Muscle layer of duodenum (tissue), 2 donors: ENCODE measurements at regions not wholly inside any gene's neighbourhood (a gene's known extent, or its start where the extent isn't known, plus 50 kb on each side); places are given as distances from the start of the nearest gene placed in this dataset.

Source experiments
- H3K27ac ChIP-seq: one replicate; pipeline ENCODE4 v1.7.0; 2013; ENCODE audit warnings: mild to moderate bottlenecking, low read length
- H3K27me3 ChIP-seq: one replicate; pipeline ENCODE4 v1.7.0; 2013; ENCODE audit warnings: low read depth, mild to moderate bottlenecking, control low read depth, low read length
- H3K36me3 ChIP-seq, 2 donors: one replicate each; pipeline ENCODE4 v1.7.0; 2013; ENCODE audit warnings: low read length in 2 of 2, control low read depth in 1 of 2, mild to moderate bottlenecking in 1 of 2; ENCODE audit not compliant: insufficient read depth in 2 of 2, control insufficient read depth in 1 of 2
- H3K4me1 ChIP-seq, 2 donors: one replicate each; pipeline ENCODE4 v1.7.0; 2013; ENCODE audit warnings: low read length in 2 of 2, mild to moderate bottlenecking in 2 of 2, control low read depth in 1 of 2, moderate library complexity in 1 of 2; ENCODE audit not compliant: insufficient read depth in 2 of 2, control insufficient read depth in 1 of 2
- H3K4me3 ChIP-seq, 2 donors: one replicate each; pipeline ENCODE4 v1.7.0; 2013; ENCODE audit warnings: low read length in 2 of 2, low read depth in 1 of 2, mild to moderate bottlenecking in 1 of 2
- H3K9me3 ChIP-seq, 2 donors: one replicate each; pipeline ENCODE4 v1.7.0; 2013; ENCODE audit warnings: low read length in 2 of 2, control low read depth in 1 of 2, mild to moderate bottlenecking in 1 of 2; ENCODE audit not compliant: control insufficient read depth in 1 of 2
- donor health status: healthy.

DNA sequence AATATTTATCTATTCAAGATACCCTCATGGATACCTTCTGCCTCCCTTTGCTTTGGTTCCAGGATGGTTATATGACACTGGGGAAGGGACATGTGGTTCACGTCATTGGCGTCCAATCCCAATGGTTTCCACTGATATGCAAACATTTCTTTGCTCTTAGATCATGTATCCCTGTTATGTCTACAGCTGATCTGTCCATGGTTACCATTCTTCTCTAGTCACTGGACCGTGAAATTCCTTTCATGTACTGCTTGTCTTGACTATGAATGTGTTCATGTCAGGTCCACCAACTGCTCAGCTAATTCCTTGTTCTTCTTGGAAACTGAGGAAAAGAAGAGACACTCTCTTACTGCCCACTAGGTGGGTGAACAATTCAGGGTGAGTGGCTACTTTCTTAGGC, 391.1 kb upstream of the ZNF608 start:
- Histone ChIP-seq H3K36me3 (no peaks in the 10 kb centered on the region), H3K4me3 (no peak overlapping the region), H3K9me3 (no peaks in the 10 kb centered on the region), H3K27me3 (no peaks in the 10 kb centered on the region), H3K27ac (no peak overlapping the region), H3K4me1 (no peaks in the 10 kb centered on the region)

- Histone ChIP-seq H3K4me3 (no peak overlapping the region), H3K9me3 (no peaks in the 10 kb centered on the region), H3K27ac (no peak overlapping the region), H3K36me3 (no peaks in the 10 kb centered on the region), H3K4me1 (no peaks in the 10 kb centered on the region), H3K27me3 (no peaks in the 10 kb centered on the region)
Observed at GRCh38 chr5:125138266-125138665, 391.8 kb upstream of the ZNF608 start.

DNA sequence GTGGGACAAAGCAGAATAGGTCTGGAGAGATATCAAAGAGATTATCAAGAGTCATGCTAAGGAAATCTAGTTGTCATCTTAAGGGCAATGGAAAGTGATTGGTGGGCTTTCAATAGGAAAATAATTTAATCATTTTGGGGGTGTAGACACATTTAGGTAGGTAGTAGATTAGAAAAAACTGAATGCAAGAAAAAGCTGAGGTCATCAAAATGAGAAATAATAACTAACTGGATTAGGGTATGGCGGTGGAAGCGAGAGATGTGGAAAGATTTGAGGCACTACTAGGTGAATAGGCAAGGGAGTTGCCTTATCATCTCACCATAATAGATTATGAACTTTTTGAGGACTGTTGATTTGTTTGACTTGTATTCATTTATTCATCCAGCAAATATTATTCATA, 393.2 kb upstream of the ZNF608 start:
- no peaks in the 10 kb centered on the region for H3K36me3 ChIP-seq
- H3K27me3 ChIP-seq, result no peaks in the 10 kb centered on the region
- H3K27ac ChIP-seq, result no peak overlapping the region
- no peaks in the 10 kb centered on the region for H3K9me3 ChIP-seq
- H3K4me1 ChIP-seq, result no peaks in the 10 kb centered on the region
- no peak overlapping the region for H3K4me3 ChIP-seq

GRCh38 chr5:125140220-125140619, 393.8 kb upstream of the ZNF608 start:
- no peaks in the 10 kb centered on the region for H3K27me3 ChIP-seq
- H3K4me1 ChIP-seq, result no peaks in the 10 kb centered on the region
- H3K36me3 ChIP-seq, result no peaks in the 10 kb centered on the region
- no peaks in the 10 kb centered on the region for H3K9me3 ChIP-seq
- no peak overlapping the region for H3K4me3 ChIP-seq
- no peak overlapping the region for H3K27ac ChIP-seq

GRCh38 chr5:125140855-125141254, 394.4 kb upstream of the ZNF608 start:
- H3K36me3 ChIP-seq, result no peaks in the 10 kb centered on the region
- no peaks in the 10 kb centered on the region for H3K9me3 ChIP-seq
- H3K4me3 ChIP-seq, result no peak overlapping the region
- no peaks in the 10 kb centered on the region for H3K4me1 ChIP-seq
- H3K27me3 ChIP-seq, result no peaks in the 10 kb centered on the region
- H3K27ac ChIP-seq, result no peak overlapping the region

- Histone ChIP-seq H3K36me3 (no peaks in the 10 kb centered on the region), H3K9me3 (no peaks in the 10 kb centered on the region), H3K27ac (no peak overlapping the region), H3K4me3 (no peak overlapping the region), H3K27me3 (no peaks in the 10 kb centered on the region), H3K4me1 (no peaks in the 10 kb centered on the region)
Observed at GRCh38 chr5:125142458-125142857, 396.0 kb upstream of the ZNF608 start.

- Histone ChIP-seq H3K4me1 (no peaks in the 10 kb centered on the region), H3K9me3 (no peaks in the 10 kb centered on the region), H3K36me3 (no peaks in the 10 kb centered on the region), H3K27ac (no peak overlapping the region), H3K27me3 (no peaks in the 10 kb centered on the region), H3K4me3 (no peak overlapping the region)
Observed at GRCh38 chr5:125143011-125143410, 396.6 kb upstream of the ZNF608 start.

DNA sequence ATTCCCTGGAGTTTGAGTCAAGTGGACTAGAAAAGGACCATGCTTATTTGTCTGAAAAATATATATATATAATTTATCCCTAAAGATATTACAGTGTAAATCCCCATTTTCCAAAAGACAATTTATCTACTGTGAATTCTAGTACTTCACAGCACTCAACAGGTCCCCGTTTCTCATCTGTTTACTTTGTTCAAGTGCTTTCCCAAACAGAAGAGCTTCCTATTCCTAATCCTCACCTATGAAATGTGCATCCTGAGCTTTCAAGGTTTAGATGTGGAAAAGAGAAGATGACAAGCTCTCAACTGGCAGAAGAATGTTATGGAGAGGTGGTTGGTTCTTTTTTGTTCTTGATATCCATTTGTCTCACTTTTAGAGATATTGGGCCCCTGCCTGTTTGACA, 401.6 kb upstream of the ZNF608 start:
- peaks cover 0 to 7% of the 10 kb centered on the region in 2 donors for H3K4me1 ChIP-seq
- H3K9me3 ChIP-seq, result no peaks in the 10 kb centered on the region
- H3K27ac ChIP-seq, result no peak overlapping the region
- H3K36me3 ChIP-seq, result no peaks in the 10 kb centered on the region
- H3K27me3 ChIP-seq, result no peaks in the 10 kb centered on the region
- no peak overlapping the region for H3K4me3 ChIP-seq

DNA sequence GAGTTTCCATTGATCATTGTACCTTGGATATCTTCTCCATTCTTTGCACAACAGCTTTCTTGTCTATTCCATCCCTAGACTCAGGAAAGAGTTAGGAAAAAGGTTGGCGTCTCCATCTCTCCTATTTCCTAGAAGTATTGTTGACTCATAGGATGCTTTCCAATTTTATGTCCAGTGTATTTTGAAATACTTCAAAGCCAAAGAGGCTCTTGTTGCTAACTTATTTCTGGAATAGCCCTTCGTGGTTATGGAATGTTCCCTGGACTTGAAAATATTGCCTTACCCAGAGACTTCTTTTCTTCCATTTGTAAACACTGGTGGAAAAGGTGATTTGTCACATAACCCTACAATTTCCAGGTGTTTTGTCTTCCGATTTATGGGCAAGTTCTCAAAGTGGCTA, 402.3 kb upstream of the ZNF608 start:
- H3K36me3 ChIP-seq, result no peaks in the 10 kb centered on the region
- H3K27ac ChIP-seq, result no peak overlapping the region
- H3K4me1 ChIP-seq, result peaks cover 0 to 7% of the 10 kb centered on the region in 2 donors
- no peaks in the 10 kb centered on the region for H3K27me3 ChIP-seq
- H3K4me3 ChIP-seq, result no peak overlapping the region
- no peaks in the 10 kb centered on the region for H3K9me3 ChIP-seq

DNA sequence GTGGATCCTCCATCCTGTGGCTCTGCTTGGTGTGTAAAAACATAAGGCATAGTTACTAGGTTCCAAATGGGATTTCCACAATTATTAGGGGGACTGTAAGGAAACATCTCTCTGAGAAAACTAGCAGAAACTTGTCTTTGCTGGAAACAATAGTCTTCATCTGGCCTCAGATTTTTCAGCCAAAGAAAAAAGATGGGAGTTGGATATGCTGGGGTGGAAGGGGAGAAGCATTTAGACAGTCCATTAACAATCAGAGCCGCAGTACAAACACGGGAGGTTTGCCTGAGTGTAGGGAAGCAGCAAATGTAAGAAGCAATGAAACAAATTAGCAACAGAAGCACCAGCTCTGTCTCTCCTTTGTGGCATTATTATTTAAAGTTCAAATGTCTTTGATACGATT, 402.7 kb upstream of the ZNF608 start:
- no peaks in the 10 kb centered on the region for H3K27me3 ChIP-seq
- no peak overlapping the region for H3K4me3 ChIP-seq
- H3K27ac ChIP-seq, result no peak overlapping the region
- H3K9me3 ChIP-seq, result no peaks in the 10 kb centered on the region
- peaks cover 0 to 7% of the 10 kb centered on the region in 2 donors for H3K4me1 ChIP-seq
- H3K36me3 ChIP-seq, result no peaks in the 10 kb centered on the region

- Histone ChIP-seq H3K27me3 (no peaks in the 10 kb centered on the region), H3K27ac (no peak overlapping the region), H3K9me3 (no peaks in the 10 kb centered on the region), H3K4me1 (peaks cover 0 to 7% of the 10 kb centered on the region in 2 donors), H3K4me3 (no peak overlapping the region), H3K36me3 (no peaks in the 10 kb centered on the region)
Observed at GRCh38 chr5:125149527-125149926, 403.1 kb upstream of the ZNF608 start.

DNA sequence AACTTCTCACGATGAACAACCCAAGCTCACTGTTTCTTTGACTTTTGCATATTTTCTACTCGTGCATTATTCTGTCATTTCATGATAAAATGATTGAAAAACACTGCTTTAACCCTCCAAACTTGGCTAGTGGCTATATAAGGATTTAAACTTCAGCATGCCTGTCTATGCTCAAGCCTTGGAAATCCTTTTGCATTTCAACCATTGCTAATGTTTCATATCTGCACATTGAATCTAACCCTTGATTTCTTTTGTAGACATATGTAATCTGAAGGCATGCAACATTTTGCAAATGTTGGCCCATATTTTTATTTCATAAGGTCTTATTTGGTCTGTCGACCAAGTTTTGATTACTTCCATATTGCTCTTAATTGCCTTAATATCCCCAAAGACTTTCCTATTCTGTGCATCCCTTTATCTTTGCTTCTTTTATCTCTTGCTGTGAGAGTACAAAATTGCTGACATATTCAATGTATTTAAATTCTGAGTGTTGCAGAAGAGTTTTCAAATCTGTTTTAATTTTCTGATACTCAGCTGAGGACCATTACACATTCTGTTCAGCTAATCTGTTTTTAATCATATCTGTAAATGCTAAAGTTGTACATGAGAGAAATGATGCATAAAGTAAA, 403.7 kb upstream of the ZNF608 start:
- H3K4me3 ChIP-seq, result no peak overlapping the region
- no peak overlapping the region for H3K27ac ChIP-seq

More for the DNA sequence above, 403.7 kb upstream of the ZNF608 start:
- Histone ChIP-seq H3K4me1 (peaks cover 0 to 7% of the 10 kb centered on the region in 2 donors), H3K9me3 (no peaks in the 10 kb centered on the region), H3K36me3 (no peaks in the 10 kb centered on the region), H3K27me3 (no peaks in the 10 kb centered on the region)
